RWPE1 (cell line): ENCODE measurements at regions not wholly inside any gene's neighbourhood (a gene's known extent, or its start where the extent isn't known, plus 50 kb on each side); places are given as distances from the start of the nearest gene placed in this dataset.

Source experiments
- CTCF ChIA-PET: fragments of 350-600 bp; sonication (Branson Sonifier 250); formaldehyde crosslinking; extraction: SDS; loops from one replicate; lab custom pipeline; 2021; lab: Yijun Ruan, JAX
- POLR2A ChIA-PET: fragments of 400-600 bp; formaldehyde crosslinking; extraction: SDS; loops from one replicate; lab custom pipeline; 2020; ENCODE audit warnings: antibody characterized with exemption; ENCODE audit not compliant: low non-redundant PET; lab: Yijun Ruan, JAX
- DNase-seq: peaks from one replicate; pipeline ENCODE4 v3.0.0; 2012; ENCODE audit warnings: low spot score
- H3K27ac ChIP-seq: fragments of 450-650 bp; 2 replicates; pipeline ENCODE4 v1.5.1; 2017
- TF ChIP-seq, protein P1 (sequence below): fragments of 450-650 bp; conservative IDR thresholded peaks from 2 replicates; pipeline ENCODE4 v1.5.1; 2017; ENCODE audit warnings: low read depth, mild to moderate bottlenecking

DNA sequence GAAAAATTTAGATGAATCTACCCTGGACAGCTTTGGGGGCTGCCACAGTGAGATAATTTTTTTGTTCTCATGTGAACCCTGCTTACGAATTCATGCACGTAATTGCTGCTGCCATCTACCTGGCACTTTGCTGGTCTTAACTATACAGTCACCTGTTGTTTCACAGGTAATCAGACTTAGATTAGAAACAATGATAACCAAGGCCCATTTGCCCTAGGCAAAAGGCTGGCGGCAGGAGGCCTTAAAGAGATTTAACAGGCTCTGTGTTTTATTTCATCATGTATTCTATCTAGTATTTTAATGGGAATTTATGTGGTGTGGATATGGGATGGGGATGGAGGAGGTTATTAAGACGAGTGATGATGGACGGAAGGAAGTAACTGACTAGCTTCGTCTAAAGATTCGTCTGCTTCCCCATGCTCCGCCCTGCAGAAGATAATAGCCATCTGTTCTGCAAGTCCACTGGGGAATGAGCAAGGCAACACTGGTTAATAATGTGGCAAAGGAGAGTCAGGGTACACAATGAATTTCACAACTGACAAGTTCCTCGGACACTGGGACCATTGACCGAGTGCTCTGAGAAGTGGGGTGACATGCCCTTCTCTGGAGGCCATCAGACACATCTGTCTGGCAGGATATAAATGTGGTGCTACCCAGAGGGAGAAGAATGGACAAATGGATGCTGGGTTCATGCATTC lies 291.8 kb upstream of the TNP1 start:
- no peak for DNase-seq
- TF ChIP-seq, protein P1, sequence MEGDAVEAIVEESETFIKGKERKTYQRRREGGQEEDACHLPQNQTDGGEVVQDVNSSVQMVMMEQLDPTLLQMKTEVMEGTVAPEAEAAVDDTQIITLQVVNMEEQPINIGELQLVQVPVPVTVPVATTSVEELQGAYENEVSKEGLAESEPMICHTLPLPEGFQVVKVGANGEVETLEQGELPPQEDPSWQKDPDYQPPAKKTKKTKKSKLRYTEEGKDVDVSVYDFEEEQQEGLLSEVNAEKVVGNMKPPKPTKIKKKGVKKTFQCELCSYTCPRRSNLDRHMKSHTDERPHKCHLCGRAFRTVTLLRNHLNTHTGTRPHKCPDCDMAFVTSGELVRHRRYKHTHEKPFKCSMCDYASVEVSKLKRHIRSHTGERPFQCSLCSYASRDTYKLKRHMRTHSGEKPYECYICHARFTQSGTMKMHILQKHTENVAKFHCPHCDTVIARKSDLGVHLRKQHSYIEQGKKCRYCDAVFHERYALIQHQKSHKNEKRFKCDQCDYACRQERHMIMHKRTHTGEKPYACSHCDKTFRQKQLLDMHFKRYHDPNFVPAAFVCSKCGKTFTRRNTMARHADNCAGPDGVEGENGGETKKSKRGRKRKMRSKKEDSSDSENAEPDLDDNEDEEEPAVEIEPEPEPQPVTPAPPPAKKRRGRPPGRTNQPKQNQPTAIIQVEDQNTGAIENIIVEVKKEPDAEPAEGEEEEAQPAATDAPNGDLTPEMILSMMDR = no peak
- ChIA-PET CTCF (no interaction called here), POLR2A (no interaction called here)
- H3K27ac ChIP-seq = no peak overlapping the region

DNA sequence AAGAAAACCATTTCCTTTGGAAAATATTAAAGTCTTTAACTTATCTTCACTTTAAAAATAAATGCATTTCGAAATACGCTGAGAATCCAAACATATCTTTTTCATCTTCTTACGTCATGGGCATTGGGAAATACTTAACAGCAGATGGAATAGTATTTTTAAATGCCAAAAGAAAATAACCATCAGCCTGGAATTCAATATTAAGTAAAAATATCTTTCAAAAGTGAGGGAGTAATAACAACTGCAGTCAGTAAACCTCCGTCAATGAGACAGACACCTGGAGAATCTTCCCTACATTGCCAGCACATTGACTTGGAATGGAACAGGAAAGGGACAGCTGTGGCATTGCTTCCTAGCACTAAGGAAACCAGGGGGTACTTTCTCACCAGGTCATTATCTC lies 290.4 kb upstream of the TNP1 start:
- H3K27ac ChIP-seq = no peak overlapping the region
- CTCF ChIA-PET = interaction anchor here (0.6 to 0.8 kb wide), 2 partner anchors 8 to 134 kb away, joined by 3 read pairs; no protein-coding TSS in a partner anchor
- POLR2A ChIA-PET = no interaction called here
- TF ChIP-seq, protein P1 = no peak
- no peak for DNase-seq

DNA sequence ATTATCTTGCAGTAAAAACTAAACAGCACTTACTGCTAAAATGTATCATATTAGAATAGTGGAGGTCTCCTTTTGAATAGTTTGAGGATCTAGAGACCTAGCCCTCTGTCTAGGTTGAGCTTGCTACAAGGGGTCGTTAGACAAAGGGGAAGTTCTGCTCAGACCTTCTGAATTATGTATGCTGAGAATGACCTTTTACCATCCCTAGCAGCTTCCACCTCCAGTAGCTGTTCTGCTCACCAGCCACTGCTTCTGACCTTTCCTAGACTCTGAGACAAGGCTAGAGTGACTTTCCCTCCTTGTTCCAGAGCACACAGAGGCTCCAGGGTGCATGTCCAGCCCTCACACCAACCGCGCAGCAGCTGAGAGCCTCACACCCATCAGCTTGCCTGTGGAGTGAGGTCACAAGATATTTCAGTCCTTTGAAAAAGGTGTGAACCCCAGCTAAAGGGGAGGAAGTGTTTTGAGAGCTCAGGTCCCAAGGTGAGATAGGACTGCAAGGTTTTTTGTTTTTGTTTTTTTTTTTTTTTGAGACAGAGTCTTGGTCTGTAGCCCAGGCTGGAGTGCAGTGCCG lies 289.3 kb upstream of the TNP1 start:
- DNase-seq = no peak
- ChIA-PET POLR2A (no interaction called here), CTCF (no interaction called here)
- H3K27ac ChIP-seq = no peak overlapping the region
- TF ChIP-seq, protein P1 = no peak

- DNase-seq = no peak
- H3K27ac ChIP-seq = no peak overlapping the region
- POLR2A ChIA-PET = no interaction called here
- TF ChIP-seq, protein P1 = no peak
- CTCF ChIA-PET = no interaction called here
Observed at GRCh38 chr2:217147818-217148217, 288.0 kb upstream of the TNP1 start.

- no peak overlapping the region for H3K27ac ChIP-seq
- TF ChIP-seq, protein P1 = no peak
- CTCF ChIA-PET = no interaction called here
- DNase-seq = no peak
- POLR2A ChIA-PET = no interaction called here
Observed at GRCh38 chr2:217146956-217147355, 287.1 kb upstream of the TNP1 start.

GRCh38 chr2:217142649-217143266 lies 282.9 kb upstream of the TNP1 start:
- CTCF ChIA-PET = interaction anchor here (0.6 to 2.0 kb wide), 5 partner anchors 15 to 446 kb away, joined by 3 to 6 read pairs (median 4); no protein-coding TSS in a partner anchor
- POLR2A ChIA-PET = no interaction called here
- H3K27ac ChIP-seq = no peak overlapping the region
- TF ChIP-seq, protein P1 = peak; percentile 65
- DNase-seq = peak; percentile 22
